ENCODE measurements at regions not wholly inside any gene's neighbourhood (a gene's known extent, or its start where the extent isn't known, plus 50 kb on each side); places are given as distances from the start of the nearest gene placed in this dataset.
"Not testable (repeated sequence)": the region's sequence is repeated elsewhere in the genome, so short reads cannot be mapped to it uniquely, and the experiment has no call there.

- no peak for TF ChIP-seq YY1 (IDR thresholded peaks at IDR 0.05)
- TF ChIP-seq RAD21 (IDR thresholded peaks at IDR 0.05), result peak in 1 of 2 donors; percentile 40
- H3K36me3 ChIP-seq (ENCODE audit: control insufficient read depth in 4 of 4, insufficient read depth in 3 of 4, low read depth in 1 of 4, low read length in 3 of 4), result no peaks in the 10 kb centered on the region
- H3K27ac ChIP-seq (ENCODE audit: low read depth in 1 of 2, low read length in 2 of 2), result no peak overlapping the region
- H3K9ac ChIP-seq (ENCODE audit: low read depth in 1 of 2, low read length in 2 of 2), result no peak overlapping the region
- H3K27me3 ChIP-seq (ENCODE audit: control insufficient read depth in 4 of 4, insufficient read depth in 4 of 4, low read length in 3 of 4), result peaks cover 0 to 10% (median 2%) of the 10 kb centered on the region in 4 donors
- peaks cover 0 to 3% (median 0%) of the 10 kb centered on the region in 4 donors for H3K9me3 ChIP-seq (ENCODE audit: control insufficient read depth in 4 of 4, low read length in 3 of 4)
- DNase-seq (ENCODE audit: low spot score), result no peak
- H3K4me1 ChIP-seq (ENCODE audit: control insufficient read depth in 4 of 4, insufficient read depth in 4 of 4, low read length in 3 of 4), result no peaks in the 10 kb centered on the region
- WGBS, result 16% methylated on average over 3 of the region's 3 CpGs
- no peak overlapping the region for H3K4me3 ChIP-seq (ENCODE audit: low read depth in 1 of 3, low read length in 3 of 3)
Measured at GRCh38 chrX:140123446-140123845, 158.1 kb upstream of the CXorf66 start.

- not testable (repeated sequence) for H3K27ac ChIP-seq (ENCODE audit: low read depth in 1 of 2, low read length in 2 of 2); H3K4me3 ChIP-seq (ENCODE audit: low read depth in 1 of 3, low read length in 3 of 3); H3K9me3 ChIP-seq (ENCODE audit: control insufficient read depth in 4 of 4, low read length in 3 of 4); DNase-seq (ENCODE audit: low spot score); H3K9ac ChIP-seq (ENCODE audit: low read depth in 1 of 2, low read length in 2 of 2); H3K36me3 ChIP-seq (ENCODE audit: control insufficient read depth in 4 of 4, insufficient read depth in 3 of 4, low read depth in 1 of 4, low read length in 3 of 4); H3K4me1 ChIP-seq (ENCODE audit: control insufficient read depth in 4 of 4, insufficient read depth in 4 of 4, low read length in 3 of 4); H3K27me3 ChIP-seq (ENCODE audit: control insufficient read depth in 4 of 4, insufficient read depth in 4 of 4, low read length in 3 of 4)
- WGBS, result 88% methylated on average over 1 of the region's 1 CpG
Measured at GRCh38 chrX:140114059-140114458, 148.7 kb upstream of the CXorf66 start.

- Histone ChIP-seq H3K36me3 (ENCODE audit: control insufficient read depth in 4 of 4, insufficient read depth in 3 of 4, low read depth in 1 of 4, low read length in 3 of 4) (no peaks in the 10 kb centered on the region), H3K27ac (ENCODE audit: low read depth in 1 of 2, low read length in 2 of 2) (no peak overlapping the region), H3K4me1 (ENCODE audit: control insufficient read depth in 4 of 4, insufficient read depth in 4 of 4, low read length in 3 of 4) (no peaks in the 10 kb centered on the region), H3K4me3 (ENCODE audit: low read depth in 1 of 3, low read length in 3 of 3) (no peak overlapping the region), H3K27me3 (ENCODE audit: control insufficient read depth in 4 of 4, insufficient read depth in 4 of 4, low read length in 3 of 4) (peaks cover 0 to 3% (median 0%) of the 10 kb centered on the region in 4 donors), H3K9me3 (ENCODE audit: control insufficient read depth in 4 of 4, low read length in 3 of 4) (no peaks in the 10 kb centered on the region), H3K9ac (ENCODE audit: low read depth in 1 of 2, low read length in 2 of 2) (no peak overlapping the region)
- TF ChIP-seq FOXA2 (IDR thresholded peaks at IDR 0.05), result no peak
- TF ChIP-seq CTCF (IDR thresholded peaks at IDR 0.05; ENCODE audit: low read depth, low read length, missing input control), result no peak
- no peak for TF ChIP-seq ATF3 (IDR thresholded peaks at IDR 0.05)
- no peak for TF ChIP-seq HNF4G (IDR thresholded peaks at IDR 0.05)
- no peak for TF ChIP-seq EGR1 (IDR thresholded peaks at IDR 0.05; ENCODE audit: low read depth in 2 of 2)
- TF ChIP-seq REST (IDR thresholded peaks at IDR 0.05), result no peak
- no peak for TF ChIP-seq JUND (IDR thresholded peaks at IDR 0.05)
- TF ChIP-seq RXRA (IDR thresholded peaks at IDR 0.05), result no peak
- no peak for TF ChIP-seq YY1 (IDR thresholded peaks at IDR 0.05)
- TF ChIP-seq FOXA1 (IDR thresholded peaks at IDR 0.05), result no peak
- TF ChIP-seq RAD21 (IDR thresholded peaks at IDR 0.05), result no peak
- TF ChIP-seq ZBTB33 (IDR thresholded peaks at IDR 0.05), result no peak
- TF ChIP-seq TAF1 (conservative IDR thresholded peaks at IDR 0.05), result no peak
- TF ChIP-seq MAX (IDR thresholded peaks at IDR 0.05), result no peak
- DNase-seq (ENCODE audit: low spot score), result no peak
- 50% methylated on average over 1 of the region's 1 CpG for WGBS
Measured at GRCh38 chrX:140110081-140110650, 144.8 kb upstream of the CXorf66 start.
